WTC11 (cell line): ENCODE measurements at regions not wholly inside any gene's neighbourhood (a gene's known extent, or its start where the extent isn't known, plus 50 kb on each side); places are given as distances from the start of the nearest gene placed in this dataset.

Experiments
- TF ChIP-seq, protein P1 (sequence below): sonication (generic); formaldehyde crosslinking; conservative IDR thresholded peaks from 2 replicates; pipeline ENCODE4 v1.8.1; 2023; ENCODE audit warnings: mild to moderate bottlenecking, low read depth, missing genetic modification reagents, moderate library complexity

DNA sequence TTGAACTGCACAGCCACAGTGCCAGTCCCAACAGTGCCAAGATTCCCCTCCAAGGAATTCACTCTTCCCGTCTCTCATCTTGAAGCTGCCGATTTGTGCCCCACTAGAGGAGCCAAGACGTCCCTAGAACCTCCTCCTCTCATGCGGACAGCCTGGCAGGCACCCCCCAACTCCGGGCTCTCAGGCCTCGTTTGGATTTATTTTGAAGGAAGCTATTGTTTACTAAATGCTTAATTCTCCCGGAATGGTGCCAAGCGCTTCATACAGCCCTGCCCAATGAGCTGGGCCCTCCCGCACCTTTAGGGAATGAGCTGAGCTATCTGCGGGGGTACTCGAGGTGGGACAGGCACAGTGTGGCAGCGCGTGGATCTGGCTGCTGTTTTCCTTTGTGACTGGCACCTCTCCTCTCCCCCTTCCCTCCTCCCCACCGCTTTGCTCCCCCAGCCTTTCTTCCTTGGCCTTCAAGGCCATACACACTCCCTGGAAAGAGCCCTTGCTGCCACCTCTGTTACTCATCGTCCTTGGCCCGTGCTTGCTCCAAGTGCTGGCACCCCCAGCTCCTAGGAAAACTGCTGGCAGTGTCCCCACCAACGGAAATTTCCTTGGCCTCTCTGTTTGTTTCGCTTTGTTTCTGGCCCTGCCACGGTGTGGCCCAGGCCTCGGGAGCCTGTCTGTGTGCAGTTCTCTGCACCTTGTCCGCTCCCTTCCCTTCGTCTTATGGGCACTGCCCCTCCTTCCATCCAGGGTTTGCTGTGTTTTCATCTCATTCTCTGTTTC is 49.9 kb upstream of the CDR2 start (continued):
- TF ChIP-seq, protein P1, sequence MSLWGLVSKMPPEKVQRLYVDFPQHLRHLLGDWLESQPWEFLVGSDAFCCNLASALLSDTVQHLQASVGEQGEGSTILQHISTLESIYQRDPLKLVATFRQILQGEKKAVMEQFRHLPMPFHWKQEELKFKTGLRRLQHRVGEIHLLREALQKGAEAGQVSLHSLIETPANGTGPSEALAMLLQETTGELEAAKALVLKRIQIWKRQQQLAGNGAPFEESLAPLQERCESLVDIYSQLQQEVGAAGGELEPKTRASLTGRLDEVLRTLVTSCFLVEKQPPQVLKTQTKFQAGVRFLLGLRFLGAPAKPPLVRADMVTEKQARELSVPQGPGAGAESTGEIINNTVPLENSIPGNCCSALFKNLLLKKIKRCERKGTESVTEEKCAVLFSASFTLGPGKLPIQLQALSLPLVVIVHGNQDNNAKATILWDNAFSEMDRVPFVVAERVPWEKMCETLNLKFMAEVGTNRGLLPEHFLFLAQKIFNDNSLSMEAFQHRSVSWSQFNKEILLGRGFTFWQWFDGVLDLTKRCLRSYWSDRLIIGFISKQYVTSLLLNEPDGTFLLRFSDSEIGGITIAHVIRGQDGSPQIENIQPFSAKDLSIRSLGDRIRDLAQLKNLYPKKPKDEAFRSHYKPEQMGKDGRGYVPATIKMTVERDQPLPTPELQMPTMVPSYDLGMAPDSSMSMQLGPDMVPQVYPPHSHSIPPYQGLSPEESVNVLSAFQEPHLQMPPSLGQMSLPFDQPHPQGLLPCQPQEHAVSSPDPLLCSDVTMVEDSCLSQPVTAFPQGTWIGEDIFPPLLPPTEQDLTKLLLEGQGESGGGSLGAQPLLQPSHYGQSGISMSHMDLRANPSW (CRISPR knock-in tag): no peak
- TF ChIP-seq, all 79 proteins: peak for 0
